ENCODE measurements at regions not wholly inside any gene's neighbourhood (a gene's known extent, or its start where the extent isn't known, plus 50 kb on each side); places are given as distances from the start of the nearest gene placed in this dataset.
A peak's percentile ranks its signal among the peaks of the same experiment; 100 is the strongest.

DNA sequence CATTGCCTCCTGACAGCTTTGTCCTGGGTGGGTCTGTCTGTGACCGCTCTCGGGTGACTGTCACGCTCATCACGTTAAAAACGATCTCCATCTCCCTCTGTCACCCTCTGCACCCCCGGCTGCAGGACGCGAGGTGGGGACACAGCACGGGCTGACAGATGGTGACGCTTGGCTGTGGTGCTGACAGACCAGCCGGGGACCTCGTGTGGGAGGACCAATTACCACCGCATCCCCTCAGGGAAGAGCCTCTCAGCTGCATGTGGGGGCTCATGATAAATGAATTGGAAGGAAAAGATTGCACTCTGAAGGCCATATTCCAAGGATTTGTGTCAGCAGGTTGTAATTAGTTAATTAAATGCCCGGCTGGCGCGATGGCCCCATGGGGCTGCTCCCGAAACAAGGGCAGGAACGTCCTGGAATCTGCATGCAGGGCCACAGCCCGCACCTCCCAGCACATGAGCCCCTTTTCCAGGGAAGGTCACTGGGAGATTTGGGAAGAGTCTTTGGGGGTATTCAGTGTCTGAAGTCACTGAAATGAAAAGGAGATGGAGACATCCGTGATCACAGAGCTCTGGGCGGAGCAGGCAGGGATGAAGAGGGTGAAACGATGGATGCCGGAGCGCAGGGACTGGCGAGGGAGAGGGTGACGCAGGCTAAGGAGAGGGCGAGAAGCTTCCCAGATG, 87.1 kb downstream of the ERMARD start:
- TF ChIP-seq, protein P1, sequence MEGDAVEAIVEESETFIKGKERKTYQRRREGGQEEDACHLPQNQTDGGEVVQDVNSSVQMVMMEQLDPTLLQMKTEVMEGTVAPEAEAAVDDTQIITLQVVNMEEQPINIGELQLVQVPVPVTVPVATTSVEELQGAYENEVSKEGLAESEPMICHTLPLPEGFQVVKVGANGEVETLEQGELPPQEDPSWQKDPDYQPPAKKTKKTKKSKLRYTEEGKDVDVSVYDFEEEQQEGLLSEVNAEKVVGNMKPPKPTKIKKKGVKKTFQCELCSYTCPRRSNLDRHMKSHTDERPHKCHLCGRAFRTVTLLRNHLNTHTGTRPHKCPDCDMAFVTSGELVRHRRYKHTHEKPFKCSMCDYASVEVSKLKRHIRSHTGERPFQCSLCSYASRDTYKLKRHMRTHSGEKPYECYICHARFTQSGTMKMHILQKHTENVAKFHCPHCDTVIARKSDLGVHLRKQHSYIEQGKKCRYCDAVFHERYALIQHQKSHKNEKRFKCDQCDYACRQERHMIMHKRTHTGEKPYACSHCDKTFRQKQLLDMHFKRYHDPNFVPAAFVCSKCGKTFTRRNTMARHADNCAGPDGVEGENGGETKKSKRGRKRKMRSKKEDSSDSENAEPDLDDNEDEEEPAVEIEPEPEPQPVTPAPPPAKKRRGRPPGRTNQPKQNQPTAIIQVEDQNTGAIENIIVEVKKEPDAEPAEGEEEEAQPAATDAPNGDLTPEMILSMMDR (conservative IDR thresholded peaks at IDR 0.05): no peak
- H3K36me3 Mint-ChIP-seq: no peaks in the 10 kb centered on the region
- peaks cover 16% of the 10 kb centered on the region for H3K27me3 Mint-ChIP-seq
- peaks cover 6% of the 10 kb centered on the region for H3K9me3 Mint-ChIP-seq
- no peaks in the 10 kb centered on the region for H3K4me1 Mint-ChIP-seq (ENCODE audit: unreplicated experiment)
- no peak for DNase-seq (ENCODE audit: extremely low spot score, unreplicated experiment)
- no peak overlapping the region for H3K4me3 Mint-ChIP-seq
- H3K27ac Mint-ChIP-seq: peak overlapping the region; percentile 21

- TF ChIP-seq, protein P1 (conservative IDR thresholded peaks at IDR 0.05): no peak
- Mint-ChIP-seq H3K36me3 (no peaks in the 10 kb centered on the region), H3K27ac (no peak overlapping the region), H3K9me3 (peaks cover 6% of the 10 kb centered on the region), H3K4me3 (no peak overlapping the region), H3K27me3 (peaks cover 15% of the 10 kb centered on the region), H3K4me1 (ENCODE audit: unreplicated experiment) (no peaks in the 10 kb centered on the region)
- DNase-seq (ENCODE audit: extremely low spot score, unreplicated experiment): no peak
Observed at GRCh38 chr6:169837529-169838250, 86.3 kb downstream of the ERMARD start.

DNA sequence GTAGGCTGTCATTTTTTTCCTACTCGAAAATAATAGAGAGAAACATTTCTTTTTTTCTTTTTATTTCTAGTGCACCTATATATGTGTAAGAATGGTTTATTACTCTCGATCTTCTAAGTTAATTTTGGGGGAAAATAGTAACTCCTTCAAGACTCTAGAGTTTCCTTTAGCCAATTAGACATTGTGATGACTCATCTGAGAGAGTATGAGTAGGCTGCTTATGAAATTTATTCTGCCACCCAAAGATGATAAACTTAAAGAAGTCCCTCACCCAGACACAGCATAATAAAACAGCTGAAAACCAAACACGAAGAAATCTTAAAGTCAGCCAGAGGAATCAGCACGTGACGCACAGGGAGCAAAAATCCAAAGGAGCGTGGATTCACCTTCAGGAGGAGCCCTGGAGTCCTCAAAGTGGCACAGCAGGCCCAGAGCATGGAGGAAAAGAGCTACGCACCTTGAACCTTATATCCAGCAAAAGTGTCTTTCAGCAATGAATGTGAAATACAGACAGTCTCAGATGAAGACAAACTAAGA, 81.9 kb downstream of the ERMARD start:
- no peak overlapping the region for H3K27ac Mint-ChIP-seq
- H3K36me3 Mint-ChIP-seq: no peaks in the 10 kb centered on the region
- no peak overlapping the region for H3K4me3 Mint-ChIP-seq
- no peak for DNase-seq (ENCODE audit: extremely low spot score, unreplicated experiment)
- peaks cover 6% of the 10 kb centered on the region for H3K4me1 Mint-ChIP-seq (ENCODE audit: unreplicated experiment)
- peaks cover 6% of the 10 kb centered on the region for H3K9me3 Mint-ChIP-seq
- peaks cover 19% of the 10 kb centered on the region for H3K27me3 Mint-ChIP-seq
- TF ChIP-seq, protein P1 (conservative IDR thresholded peaks at IDR 0.05): no peak

DNA sequence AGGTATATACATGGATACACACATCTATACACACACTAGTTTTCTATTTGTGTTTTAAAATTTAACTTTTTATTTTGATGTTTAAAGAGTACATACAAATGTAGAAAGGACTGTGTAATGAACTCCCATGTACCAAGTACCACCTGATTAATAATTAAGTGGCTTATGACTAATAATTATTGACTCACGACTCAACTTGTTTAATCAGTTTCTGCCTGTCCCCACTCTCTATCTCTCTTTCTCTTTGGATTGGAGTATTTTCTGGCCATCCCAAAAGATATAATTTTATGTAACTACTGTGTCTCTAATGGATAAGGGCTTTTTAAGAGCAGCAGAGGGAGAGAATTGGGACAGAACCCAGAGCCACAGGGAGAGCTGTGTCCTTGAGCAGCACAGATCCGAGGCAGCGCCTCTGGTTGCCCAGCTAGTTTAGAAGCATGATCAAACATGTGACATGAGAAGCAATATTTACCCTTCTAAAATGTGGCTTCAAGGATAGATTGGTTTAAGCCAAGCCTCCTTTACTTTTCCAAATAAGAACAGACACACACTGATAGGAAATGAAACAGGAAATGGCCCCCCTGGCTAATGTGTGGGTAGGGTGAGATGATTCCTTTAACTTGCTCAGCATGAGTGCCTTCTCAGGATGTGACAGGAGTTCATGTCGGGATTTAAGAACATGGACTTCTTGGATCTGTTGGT, 81.0 kb downstream of the ERMARD start:
- H3K4me3 Mint-ChIP-seq: peak overlapping the region; percentile 9
- H3K4me1 Mint-ChIP-seq (ENCODE audit: unreplicated experiment): peaks cover 6% of the 10 kb centered on the region
- TF ChIP-seq, protein P1 (conservative IDR thresholded peaks at IDR 0.05): no peak
- no peak for DNase-seq (ENCODE audit: extremely low spot score, unreplicated experiment)
- H3K9me3 Mint-ChIP-seq: peaks cover 6% of the 10 kb centered on the region
- H3K36me3 Mint-ChIP-seq: no peaks in the 10 kb centered on the region
- peaks cover 19% of the 10 kb centered on the region for H3K27me3 Mint-ChIP-seq
- H3K27ac Mint-ChIP-seq: no peak overlapping the region

DNA sequence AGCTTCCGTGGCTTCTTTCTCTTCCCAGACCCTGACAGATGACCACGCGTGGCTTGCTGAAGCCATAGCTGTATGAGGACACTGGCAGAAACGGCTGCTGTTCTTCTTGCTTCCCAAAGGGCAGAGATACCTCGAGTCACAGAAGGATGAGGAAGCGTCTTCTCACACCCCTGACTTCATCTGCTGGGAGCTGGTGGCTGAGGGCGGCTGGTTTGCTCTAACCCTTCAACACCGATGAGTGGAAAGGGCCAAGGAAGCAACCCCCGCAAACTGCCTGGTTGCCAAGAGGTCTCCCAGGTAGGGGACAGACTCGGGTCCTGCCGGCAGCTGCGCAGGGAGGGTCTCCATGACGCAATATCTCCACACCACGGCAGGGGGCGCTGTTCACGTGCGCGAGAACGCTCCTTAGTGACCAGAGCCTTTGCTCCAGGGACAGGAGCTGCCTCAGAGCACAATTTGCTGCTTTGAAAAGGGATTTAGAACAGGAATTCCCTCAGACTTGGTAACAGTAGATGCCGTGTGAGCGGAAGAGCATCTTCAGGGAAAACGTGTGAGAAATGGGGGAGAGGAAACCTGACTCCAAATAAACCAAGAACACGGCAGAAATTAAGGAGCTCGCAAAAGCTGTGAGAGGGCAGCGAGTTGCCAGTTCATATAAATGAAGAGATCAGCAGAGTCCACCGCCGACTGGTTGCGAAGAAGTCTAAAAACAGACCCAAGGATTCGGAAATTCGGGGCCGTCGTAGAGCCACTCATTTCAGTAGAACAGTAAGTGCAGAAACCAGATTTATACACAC, 80.2 kb downstream of the ERMARD start:
- peaks cover 6% of the 10 kb centered on the region for H3K4me1 Mint-ChIP-seq (ENCODE audit: unreplicated experiment)
- TF ChIP-seq, protein P1 (conservative IDR thresholded peaks at IDR 0.05): peak; percentile 98
- H3K27ac Mint-ChIP-seq: peak overlapping the region; percentile 0
- peak overlapping the region; percentile 30 for H3K4me3 Mint-ChIP-seq
- peaks cover 6% of the 10 kb centered on the region for H3K9me3 Mint-ChIP-seq
- no peaks in the 10 kb centered on the region for H3K36me3 Mint-ChIP-seq
- DNase-seq (ENCODE audit: extremely low spot score, unreplicated experiment): peak; percentile 88
- H3K27me3 Mint-ChIP-seq: peaks cover 19% of the 10 kb centered on the region

Measured in type B pancreatic cell (in vitro differentiated cells).